HG02840 (cell line): ENCODE measurements at regions not wholly inside any gene's neighbourhood (a gene's known extent, or its start where the extent isn't known, plus 50 kb on each side); places are given as distances from the start of the nearest gene placed in this dataset.
"Not testable (repeated sequence)": the region's sequence is repeated elsewhere in the genome, so short reads cannot be mapped to it uniquely, and the experiment has no call there.

Experiments used
- ATAC-seq: cut with Tn5 transposase; IDR thresholded peaks from one replicate; pipeline ENCODE4 v1.9.1; 2021; ENCODE audit warnings: mild to moderate bottlenecking, moderate library complexity, moderate number of reproducible peaks; ENCODE audit not compliant: unreplicated experiment, low FRiP score

- ATAC-seq, result no peak
These were observed 54.0 kb downstream of the RFPL4B start for GRCh38 chr6:112401083-112401482.

- no peak for ATAC-seq
These were observed 60.0 kb downstream of the RFPL4B start for GRCh38 chr6:112407101-112407590.

- no peak for ATAC-seq
These were observed 61.4 kb downstream of the RFPL4B start for GRCh38 chr6:112408522-112408921.

GRCh38 chr6:112409311-112409710 lies 62.2 kb downstream of the RFPL4B start:
- ATAC-seq, result no peak

GRCh38 chr6:112413780-112414179 lies 66.7 kb downstream of the RFPL4B start:
- ATAC-seq, result no peak

GRCh38 chr6:112415366-112415765 lies 68.2 kb downstream of the RFPL4B start:
- no peak for ATAC-seq

GRCh38 chr6:112416866-112417265 lies 69.7 kb downstream of the RFPL4B start:
- no peak for ATAC-seq

- ATAC-seq, result not testable (repeated sequence)
These were observed 79.9 kb downstream of the RFPL4B start for GRCh38 chr6:112427011-112427410.

GRCh38 chr6:112427499-112427898 lies 80.4 kb downstream of the RFPL4B start:
- ATAC-seq, result no peak

GRCh38 chr6:112428477-112428876 lies 81.3 kb downstream of the RFPL4B start:
- no peak for ATAC-seq

- ATAC-seq, result no peak
These were observed 82.1 kb downstream of the RFPL4B start for GRCh38 chr6:112429226-112429625.

- no peak for ATAC-seq
These were observed 84.7 kb downstream of the RFPL4B start for GRCh38 chr6:112431803-112432202.

- no peak for ATAC-seq
These were observed 85.7 kb downstream of the RFPL4B start for GRCh38 chr6:112432853-112433252.

- no peak for ATAC-seq
These were observed 86.3 kb downstream of the RFPL4B start for GRCh38 chr6:112433457-112433856.

GRCh38 chr6:112434896-112435435 lies 87.8 kb downstream of the RFPL4B start:
- ATAC-seq, result no peak

GRCh38 chr6:112437058-112437457 lies 89.9 kb downstream of the RFPL4B start:
- ATAC-seq, result no peak

- ATAC-seq, result no peak
These were observed 91.9 kb downstream of the RFPL4B start for GRCh38 chr6:112439010-112439409.

- no peak for ATAC-seq
These were observed 92.3 kb downstream of the RFPL4B start for GRCh38 chr6:112439432-112439831.

GRCh38 chr6:112441607-112442006 lies 94.5 kb downstream of the RFPL4B start:
- ATAC-seq, result no peak

- no peak for ATAC-seq
These were observed 96.3 kb downstream of the RFPL4B start for GRCh38 chr6:112443179-112444065.

- ATAC-seq, result not testable (repeated sequence)
These were observed 101.7 kb downstream of the RFPL4B start for GRCh38 chr6:112448786-112449185.

GRCh38 chr6:112450663-112451062 lies 103.5 kb downstream of the RFPL4B start:
- no peak for ATAC-seq
